DMS 273 (cell line): ENCODE measurements at regions not wholly inside any gene's neighbourhood (a gene's known extent, or its start where the extent isn't known, plus 50 kb on each side); places are given as distances from the start of the nearest gene placed in this dataset.
"Not testable (repeated sequence)": the region's sequence is repeated elsewhere in the genome, so short reads cannot be mapped to it uniquely, and the experiment has no call there.

Source experiments
- DNase-seq: peaks from one replicate; lab custom pipeline; 2025; ENCODE audit not compliant: unreplicated experiment; lab: John Stamatoyannopoulos, UW

GRCh38 chr17:5745111-5745813 is 161.0 kb upstream of the NLRP1 start:
- no peak for DNase-seq

GRCh38 chr17:5747276-5747675 is 163.0 kb upstream of the NLRP1 start:
- no peak for DNase-seq

- DNase-seq, result no peak
Observed at GRCh38 chr17:5747964-5748363, 163.7 kb upstream of the NLRP1 start.

- DNase-seq, result no peak
Observed at GRCh38 chr17:5753421-5753820, 169.1 kb upstream of the NLRP1 start.

- no peak for DNase-seq
Observed at GRCh38 chr17:5757314-5757907, 173.1 kb upstream of the NLRP1 start.

- DNase-seq, result peak; percentile 17
Observed at GRCh38 chr17:5758651-5759050, 174.3 kb upstream of the NLRP1 start.

GRCh38 chr17:5759501-5759925 is 175.2 kb upstream of the NLRP1 start:
- no peak for DNase-seq

- DNase-seq, result no peak
Observed at GRCh38 chr17:5762191-5762590, 177.9 kb upstream of the NLRP1 start.

GRCh38 chr17:5763595-5764306 is 179.4 kb upstream of the NLRP1 start:
- DNase-seq, result no peak

- peak; percentile 2 for DNase-seq
Observed at GRCh38 chr17:5769593-5770354, 185.5 kb upstream of the NLRP1 start.

- DNase-seq, result no peak
Observed at GRCh38 chr17:5770441-5771270, 186.3 kb upstream of the NLRP1 start.

- not testable (repeated sequence) for DNase-seq
Observed at GRCh38 chr17:5771271-5771577, 186.9 kb upstream of the NLRP1 start.

GRCh38 chr17:5772017-5772416 is 187.7 kb upstream of the NLRP1 start:
- DNase-seq, result not testable (repeated sequence)

GRCh38 chr17:5772720-5773119 is 188.4 kb upstream of the NLRP1 start:
- no peak for DNase-seq

GRCh38 chr17:5773816-5774360 is 189.6 kb upstream of the NLRP1 start:
- no peak for DNase-seq

- DNase-seq, result no peak
Observed at GRCh38 chr17:5775098-5775497, 190.8 kb upstream of the NLRP1 start.

- DNase-seq, result no peak
Observed at GRCh38 chr17:5780476-5780875, 196.2 kb upstream of the NLRP1 start.

- no peak for DNase-seq
Observed at GRCh38 chr17:5781236-5781927, 197.1 kb upstream of the NLRP1 start.

- no peak for DNase-seq
Observed at GRCh38 chr17:5783269-5783668, 199.0 kb upstream of the NLRP1 start.

GRCh38 chr17:5783851-5784250 is 199.5 kb upstream of the NLRP1 start:
- DNase-seq, result no peak
